GM19328 (cell line): ENCODE measurements at regions not wholly inside any gene's neighbourhood (a gene's known extent, or its start where the extent isn't known, plus 50 kb on each side); places are given as distances from the start of the nearest gene placed in this dataset.

Experiments used
- ATAC-seq: cut with Tn5 transposase; IDR thresholded peaks from one replicate; pipeline ENCODE4 v1.9.1; 2021; ENCODE audit warnings: mild to moderate bottlenecking, moderate library complexity; ENCODE audit not compliant: unreplicated experiment

GRCh38 chr13:82878536-82878935 lies 1003.7 kb downstream of the SLITRK1 start:
- ATAC-seq: no peak

- no peak for ATAC-seq
Observed at GRCh38 chr13:82867284-82867683, 1015.0 kb downstream of the SLITRK1 start.

- ATAC-seq: no peak
Observed at GRCh38 chr13:82850644-82851043, 1031.6 kb downstream of the SLITRK1 start.

GRCh38 chr13:82848766-82849165 lies 1033.5 kb downstream of the SLITRK1 start:
- ATAC-seq: no peak

GRCh38 chr13:82847595-82847994 lies 1034.7 kb downstream of the SLITRK1 start:
- no peak for ATAC-seq

GRCh38 chr13:82833923-82834322 lies 1048.4 kb downstream of the SLITRK1 start:
- ATAC-seq: no peak

- no peak for ATAC-seq
Observed at GRCh38 chr13:82829040-82829439, 1053.2 kb downstream of the SLITRK1 start.

- ATAC-seq: no peak
Observed at GRCh38 chr13:82827724-82828123, 1054.5 kb downstream of the SLITRK1 start.

GRCh38 chr13:82822935-82823334 lies 1059.3 kb downstream of the SLITRK1 start:
- ATAC-seq: no peak

- no peak for ATAC-seq
Observed at GRCh38 chr13:82817133-82817532, 1065.1 kb downstream of the SLITRK1 start.

GRCh38 chr13:82815791-82816190 lies 1066.5 kb downstream of the SLITRK1 start:
- no peak for ATAC-seq

GRCh38 chr13:82803341-82803740 lies 1078.9 kb downstream of the SLITRK1 start:
- ATAC-seq: no peak

GRCh38 chr13:82802528-82802927 lies 1079.7 kb downstream of the SLITRK1 start:
- no peak for ATAC-seq

GRCh38 chr13:82800391-82800790 lies 1081.9 kb downstream of the SLITRK1 start:
- no peak for ATAC-seq

GRCh38 chr13:82797876-82798275 lies 1084.4 kb downstream of the SLITRK1 start:
- no peak for ATAC-seq

GRCh38 chr13:82791035-82791434 lies 1091.2 kb downstream of the SLITRK1 start:
- no peak for ATAC-seq

- ATAC-seq: no peak
Observed at GRCh38 chr13:82772816-82773215, 1109.5 kb downstream of the SLITRK1 start.

GRCh38 chr13:82766732-82767321 lies 1115.4 kb downstream of the SLITRK1 start:
- no peak for ATAC-seq

GRCh38 chr13:82758044-82758443 lies 1124.2 kb downstream of the SLITRK1 start:
- ATAC-seq: no peak

- ATAC-seq: no peak
Observed at GRCh38 chr13:82751206-82751605, 1131.1 kb downstream of the SLITRK1 start.

- ATAC-seq: no peak
Observed at GRCh38 chr13:82749551-82749950, 1132.7 kb downstream of the SLITRK1 start.

- ATAC-seq: no peak
Observed at GRCh38 chr13:82747958-82748357, 1134.3 kb downstream of the SLITRK1 start.

- ATAC-seq: no peak
Observed at GRCh38 chr13:82747291-82747690, 1135.0 kb downstream of the SLITRK1 start.
